WTC11 (cell line): ENCODE measurements at regions not wholly inside any gene's neighbourhood (a gene's known extent, or its start where the extent isn't known, plus 50 kb on each side); places are given as distances from the start of the nearest gene placed in this dataset.

Experiments
- ATAC-seq: fragments of 200-7000 bp; cut with Tn5 transposase; 2 replicates; pipeline ENCODE4 v1.10.0; 2021; ENCODE audit warnings: mild to moderate bottlenecking, moderate library complexity
- CTCF ChIA-PET: fragments of 300-600 bp; sonication (Branson Sonifier 250); formaldehyde crosslinking; loops from one replicate; lab custom pipeline; 2021; ENCODE audit warnings: antibody characterized with exemption; lab: Charles Lee
- POLR2A ChIA-PET: fragments of 350-600 bp; sonication (Branson Sonifier 250); formaldehyde crosslinking; loops from one replicate; lab custom pipeline; 2021; ENCODE audit warnings: antibody characterized with exemption; lab: Charles Lee
- DNase-seq: peaks from one replicate; pipeline ENCODE4 v3.0.0; 2021; ENCODE audit warnings: low spot score
- H3K27ac Mint-ChIP-seq: 2 replicates; pipeline ENCODE4 v1.8.0; 2021; ENCODE audit warnings: mixed read lengths
- H3K27me3 Mint-ChIP-seq: 2 replicates; pipeline ENCODE4 v1.8.0; 2021; ENCODE audit warnings: low read depth, mild to moderate bottlenecking, moderate library complexity, mixed read lengths
- H3K36me3 Mint-ChIP-seq: 2 replicates; pipeline ENCODE4 v1.8.0; 2021; ENCODE audit warnings: mixed read lengths
- H3K4me1 Mint-ChIP-seq: 2 replicates; pipeline ENCODE4 v1.8.0; 2022; ENCODE audit warnings: mixed read lengths
- H3K4me3 Mint-ChIP-seq: 2 replicates; pipeline ENCODE4 v1.8.0; 2021; ENCODE audit warnings: mild to moderate bottlenecking, moderate library complexity, mixed read lengths
- H3K9me3 Mint-ChIP-seq: 2 replicates; pipeline ENCODE4 v1.8.0; 2021; ENCODE audit warnings: mixed read lengths
- ATF1 ChIP-seq: sonication (generic); formaldehyde crosslinking; IDR thresholded peaks from 2 replicates; pipeline ENCODE4 v1.8.1; 2023; ENCODE audit warnings: mild to moderate bottlenecking, moderate library complexity, missing genetic modification reagents
- CBFB ChIP-seq: sonication (generic); formaldehyde crosslinking; IDR thresholded peaks from 2 replicates; pipeline ENCODE4 v1.8.1; 2022; ENCODE audit warnings: mild to moderate bottlenecking, low read depth, missing genetic modification reagents
- CDX4 ChIP-seq: fragments of 250-450 bp; sonication (Bioruptor Pico); IDR thresholded peaks from 2 replicates; pipeline ENCODE4 v1.9.0; 2021; ENCODE audit warnings: moderate library complexity, mild to moderate bottlenecking, inconsistent platforms, borderline replicate concordance
- CREM ChIP-seq: sonication (generic); formaldehyde crosslinking; IDR thresholded peaks from 2 replicates; pipeline ENCODE4 v1.8.1; 2022; ENCODE audit warnings: mild to moderate bottlenecking, missing genetic modification reagents, moderate library complexity
- ELF4 ChIP-seq: sonication (generic); formaldehyde crosslinking; IDR thresholded peaks from 2 replicates; pipeline ENCODE4 v1.8.1; 2022; ENCODE audit warnings: low read depth, mild to moderate bottlenecking, moderate library complexity, missing genetic modification reagents
- ESRRA ChIP-seq: sonication (generic); formaldehyde crosslinking; IDR thresholded peaks from 2 replicates; pipeline ENCODE4 v1.8.1; 2022; ENCODE audit warnings: mild to moderate bottlenecking, missing genetic modification reagents, borderline replicate concordance
- FOXP1 ChIP-seq: sonication (generic); formaldehyde crosslinking; IDR thresholded peaks from 2 replicates; pipeline ENCODE4 v1.8.0; 2022; ENCODE audit warnings: missing genetic modification reagents, mild to moderate bottlenecking, moderate library complexity, borderline replicate concordance
- GTF2I ChIP-seq: fragments of 250-450 bp; sonication (Bioruptor Pico); conservative IDR thresholded peaks from 2 replicates; pipeline ENCODE4 v1.4.0; 2021; ENCODE audit warnings: mild to moderate bottlenecking
- HMGA2 ChIP-seq: fragments of 250-450 bp; sonication (Bioruptor Pico); IDR thresholded peaks from 2 replicates; pipeline ENCODE4 v1.4.0; 2021; ENCODE audit warnings: mild to moderate bottlenecking, moderate library complexity
- IRF2 ChIP-seq: sonication (generic); formaldehyde crosslinking; IDR thresholded peaks from 2 replicates; pipeline ENCODE4 v1.8.0; 2022; ENCODE audit warnings: low read depth, missing genetic modification reagents, borderline replicate concordance
- NFYB ChIP-seq: sonication (generic); formaldehyde crosslinking; conservative IDR thresholded peaks from 2 replicates; pipeline ENCODE4 v1.8.0; 2022; ENCODE audit warnings: low read depth, missing genetic modification reagents
- NR1H2 ChIP-seq: sonication (generic); formaldehyde crosslinking; IDR thresholded peaks from 2 replicates; pipeline ENCODE4 v1.9.0; 2021; ENCODE audit warnings: mild to moderate bottlenecking, moderate library complexity, missing genetic modification reagents
- NR2C2 ChIP-seq: sonication (generic); formaldehyde crosslinking; IDR thresholded peaks from 2 replicates; pipeline ENCODE4 v1.8.0; 2022; ENCODE audit warnings: mild to moderate bottlenecking, missing genetic modification reagents
- OVOL2 ChIP-seq: fragments of 250-450 bp; sonication (Bioruptor Pico); IDR thresholded peaks from 2 replicates; pipeline ENCODE4 v1.9.0; 2021; ENCODE audit warnings: mild to moderate bottlenecking, borderline replicate concordance
- SMAD3 ChIP-seq: sonication (generic); formaldehyde crosslinking; IDR thresholded peaks from 2 replicates; pipeline ENCODE4 v1.8.0; 2022; ENCODE audit warnings: missing genetic modification reagents, mild to moderate bottlenecking, borderline replicate concordance
- SP1 ChIP-seq: sonication (generic); formaldehyde crosslinking; conservative IDR thresholded peaks from 2 replicates; pipeline ENCODE4 v1.8.1; 2022; ENCODE audit warnings: missing genetic modification reagents
- ZNF138 ChIP-seq: sonication (generic); formaldehyde crosslinking; conservative IDR thresholded peaks from 2 replicates; pipeline ENCODE4 v1.8.1; 2022; ENCODE audit warnings: mild to moderate bottlenecking, moderate library complexity, missing genetic modification reagents
- ZNF219 ChIP-seq: sonication (generic); formaldehyde crosslinking; IDR thresholded peaks from 2 replicates; pipeline ENCODE4 v1.8.0; 2023; ENCODE audit warnings: missing genetic modification reagents, mild to moderate bottlenecking, borderline replicate concordance
- ZNF232 ChIP-seq: sonication (generic); formaldehyde crosslinking; IDR thresholded peaks from 2 replicates; pipeline ENCODE4 v1.8.0; 2022; ENCODE audit warnings: mild to moderate bottlenecking, missing genetic modification reagents
- ZNF317 ChIP-seq: sonication (generic); formaldehyde crosslinking; IDR thresholded peaks from 2 replicates; pipeline ENCODE4 v1.8.1; 2023; ENCODE audit warnings: low read depth, mild to moderate bottlenecking, moderate library complexity, missing genetic modification reagents, borderline replicate concordance
- TF ChIP-seq, protein P1 (sequence below): sonication (generic); formaldehyde crosslinking; IDR thresholded peaks from 2 replicates; pipeline ENCODE4 v1.8.1; 2023; ENCODE audit warnings: mild to moderate bottlenecking, missing genetic modification reagents
- TF ChIP-seq, protein P2 (sequence below): sonication (generic); formaldehyde crosslinking; IDR thresholded peaks from 2 replicates; pipeline ENCODE4 v1.8.1; 2023; ENCODE audit warnings: mild to moderate bottlenecking, missing genetic modification reagents, borderline replicate concordance
- TF ChIP-seq, protein P3 (sequence below): fragments of 250-450 bp; sonication (Bioruptor Pico); IDR thresholded peaks from 2 replicates; pipeline ENCODE4 v2.1.2; 2022; ENCODE audit warnings: mild to moderate bottlenecking, moderate library complexity
- TF ChIP-seq, protein P4 (sequence below): sonication (generic); formaldehyde crosslinking; conservative IDR thresholded peaks from 2 replicates; pipeline ENCODE4 v1.8.1; 2022; ENCODE audit warnings: mild to moderate bottlenecking, missing genetic modification reagents

DNA sequence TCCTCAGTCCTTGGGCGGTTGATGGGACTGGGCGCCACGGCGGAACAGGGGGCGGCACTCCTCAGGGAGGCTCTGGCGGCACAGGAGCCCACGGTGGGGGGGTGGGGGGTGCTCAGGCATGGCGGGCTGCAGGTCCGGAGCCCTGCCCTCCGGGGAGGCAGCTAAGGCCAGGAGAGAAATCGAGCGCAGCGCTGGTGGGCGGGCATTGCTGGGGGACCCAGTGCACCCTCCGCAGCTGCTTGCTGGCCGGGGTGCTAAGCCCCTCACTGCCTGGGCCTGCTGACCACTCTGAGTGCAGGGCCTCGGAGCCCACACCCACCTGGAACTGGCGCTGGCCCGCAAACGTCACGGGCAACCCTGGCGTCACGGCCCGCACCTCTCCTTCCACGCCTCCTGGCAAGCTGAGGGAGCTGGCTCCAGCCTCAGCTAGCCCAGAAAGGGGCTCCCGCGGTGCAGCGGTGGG, 164.9 kb upstream of the AGA start:
- no peak for ATAC-seq
- H3K4me3 Mint-ChIP-seq: no peak overlapping the region
- H3K27me3 Mint-ChIP-seq: no peaks in the 10 kb centered on the region
- H3K27ac Mint-ChIP-seq: no peak overlapping the region
- H3K4me1 Mint-ChIP-seq: peaks cover 31% of the 10 kb centered on the region
- peaks cover 12% of the 10 kb centered on the region for H3K36me3 Mint-ChIP-seq
- no peak for DNase-seq
- peaks cover 25% of the 10 kb centered on the region for H3K9me3 Mint-ChIP-seq
- ChIA-PET CTCF (interaction anchor here (0.5 kb wide), 1 partner anchor 496 kb away, joined by 3 read pairs; no protein-coding TSS in a partner anchor), POLR2A (no interaction called here)
- no peak for TF ChIP-seq ATF1 (CRISPR knock-in tag)
- TF ChIP-seq ESRRA (CRISPR knock-in tag): no peak

DNA sequence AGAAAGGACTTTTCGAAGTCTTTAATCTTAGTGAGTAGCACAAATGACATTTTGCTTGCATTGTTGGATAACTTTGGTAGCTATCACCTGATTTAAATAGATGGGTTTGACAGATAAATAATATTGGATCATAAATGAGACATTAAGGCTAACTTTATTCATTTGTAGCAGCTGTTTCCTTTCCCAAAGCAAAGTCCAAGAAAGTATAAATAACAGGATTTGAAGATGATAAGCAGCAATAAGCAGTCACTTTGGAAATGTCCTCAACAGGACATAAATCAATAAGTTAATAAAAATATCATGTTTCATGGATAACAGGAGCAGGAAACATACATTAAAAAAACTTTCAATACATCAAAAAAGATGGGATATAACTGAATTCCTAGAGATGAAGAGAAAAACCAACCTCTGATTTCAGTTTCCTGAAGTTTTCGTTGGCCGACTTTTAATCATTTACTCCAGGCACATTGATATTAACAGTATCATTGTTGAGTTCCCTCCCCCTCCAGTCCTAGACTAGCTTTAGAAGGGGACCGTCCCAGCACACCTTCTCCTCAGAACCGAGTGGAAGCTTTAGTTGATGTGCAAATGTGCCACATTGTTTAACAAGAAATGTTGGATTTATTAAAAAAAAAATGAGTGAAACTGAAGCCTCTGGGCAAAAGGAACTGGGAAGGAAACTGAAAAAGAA, 169.9 kb upstream of the AGA start:
- Mint-ChIP-seq H3K4me3 (no peak overlapping the region), H3K9me3 (0 out of 2 replicates have a peak, but pooled peaks cover 4% of the 10 kb centered on the region), H3K4me1 (peaks cover 47% of the 10 kb centered on the region), H3K27me3 (no peaks in the 10 kb centered on the region), H3K27ac (no peak overlapping the region; the same call in 1 of the 2 replicates), H3K36me3 (no peaks in the 10 kb centered on the region)
- no peak for ATAC-seq
- DNase-seq: no peak
- TF ChIP-seq, protein P1, sequence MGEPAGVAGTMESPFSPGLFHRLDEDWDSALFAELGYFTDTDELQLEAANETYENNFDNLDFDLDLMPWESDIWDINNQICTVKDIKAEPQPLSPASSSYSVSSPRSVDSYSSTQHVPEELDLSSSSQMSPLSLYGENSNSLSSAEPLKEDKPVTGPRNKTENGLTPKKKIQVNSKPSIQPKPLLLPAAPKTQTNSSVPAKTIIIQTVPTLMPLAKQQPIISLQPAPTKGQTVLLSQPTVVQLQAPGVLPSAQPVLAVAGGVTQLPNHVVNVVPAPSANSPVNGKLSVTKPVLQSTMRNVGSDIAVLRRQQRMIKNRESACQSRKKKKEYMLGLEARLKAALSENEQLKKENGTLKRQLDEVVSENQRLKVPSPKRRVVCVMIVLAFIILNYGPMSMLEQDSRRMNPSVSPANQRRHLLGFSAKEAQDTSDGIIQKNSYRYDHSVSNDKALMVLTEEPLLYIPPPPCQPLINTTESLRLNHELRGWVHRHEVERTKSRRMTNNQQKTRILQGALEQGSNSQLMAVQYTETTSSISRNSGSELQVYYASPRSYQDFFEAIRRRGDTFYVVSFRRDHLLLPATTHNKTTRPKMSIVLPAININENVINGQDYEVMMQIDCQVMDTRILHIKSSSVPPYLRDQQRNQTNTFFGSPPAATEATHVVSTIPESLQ (CRISPR knock-in tag): no peak
- no peak for TF ChIP-seq OVOL2
- no peak for TF ChIP-seq NR2C2 (CRISPR knock-in tag)
- TF ChIP-seq ZNF317 (CRISPR knock-in tag): no peak
- no peak for TF ChIP-seq IRF2 (CRISPR knock-in tag)
- TF ChIP-seq NR1H2: no peak
- TF ChIP-seq GTF2I (CRISPR knock-in tag): no peak
- no peak for TF ChIP-seq CREM
- TF ChIP-seq, protein P2, sequence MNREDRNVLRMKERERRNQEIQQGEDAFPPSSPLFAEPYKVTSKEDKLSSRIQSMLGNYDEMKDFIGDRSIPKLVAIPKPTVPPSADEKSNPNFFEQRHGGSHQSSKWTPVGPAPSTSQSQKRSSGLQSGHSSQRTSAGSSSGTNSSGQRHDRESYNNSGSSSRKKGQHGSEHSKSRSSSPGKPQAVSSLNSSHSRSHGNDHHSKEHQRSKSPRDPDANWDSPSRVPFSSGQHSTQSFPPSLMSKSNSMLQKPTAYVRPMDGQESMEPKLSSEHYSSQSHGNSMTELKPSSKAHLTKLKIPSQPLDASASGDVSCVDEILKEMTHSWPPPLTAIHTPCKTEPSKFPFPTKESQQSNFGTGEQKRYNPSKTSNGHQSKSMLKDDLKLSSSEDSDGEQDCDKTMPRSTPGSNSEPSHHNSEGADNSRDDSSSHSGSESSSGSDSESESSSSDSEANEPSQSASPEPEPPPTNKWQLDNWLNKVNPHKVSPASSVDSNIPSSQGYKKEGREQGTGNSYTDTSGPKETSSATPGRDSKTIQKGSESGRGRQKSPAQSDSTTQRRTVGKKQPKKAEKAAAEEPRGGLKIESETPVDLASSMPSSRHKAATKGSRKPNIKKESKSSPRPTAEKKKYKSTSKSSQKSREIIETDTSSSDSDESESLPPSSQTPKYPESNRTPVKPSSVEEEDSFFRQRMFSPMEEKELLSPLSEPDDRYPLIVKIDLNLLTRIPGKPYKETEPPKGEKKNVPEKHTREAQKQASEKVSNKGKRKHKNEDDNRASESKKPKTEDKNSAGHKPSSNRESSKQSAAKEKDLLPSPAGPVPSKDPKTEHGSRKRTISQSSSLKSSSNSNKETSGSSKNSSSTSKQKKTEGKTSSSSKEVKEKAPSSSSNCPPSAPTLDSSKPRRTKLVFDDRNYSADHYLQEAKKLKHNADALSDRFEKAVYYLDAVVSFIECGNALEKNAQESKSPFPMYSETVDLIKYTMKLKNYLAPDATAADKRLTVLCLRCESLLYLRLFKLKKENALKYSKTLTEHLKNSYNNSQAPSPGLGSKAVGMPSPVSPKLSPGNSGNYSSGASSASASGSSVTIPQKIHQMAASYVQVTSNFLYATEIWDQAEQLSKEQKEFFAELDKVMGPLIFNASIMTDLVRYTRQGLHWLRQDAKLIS: no peak
- no peak for TF ChIP-seq CBFB (CRISPR knock-in tag)
- POLR2A ChIA-PET: no interaction called here
- CTCF ChIA-PET: no interaction called here

- CTCF ChIA-PET: no interaction called here
- no peaks in the 10 kb centered on the region for H3K36me3 Mint-ChIP-seq
- no peak overlapping the region for H3K27ac Mint-ChIP-seq
- TF ChIP-seq ZNF232 (CRISPR knock-in tag) (no peak), ELF4 (CRISPR knock-in tag) (no peak), ESRRA (CRISPR knock-in tag) (no peak), ZNF138 (CRISPR knock-in tag) (no peak), FOXP1 (no peak), SP1 (no peak), HMGA2 (CRISPR knock-in tag) (no peak), ZNF219 (CRISPR knock-in tag) (no peak), CDX4 (CRISPR knock-in tag) (no peak), SMAD3 (CRISPR knock-in tag) (no peak), NFYB (no peak), CBFB (CRISPR knock-in tag) (no peak)
- TF ChIP-seq, protein P3, sequence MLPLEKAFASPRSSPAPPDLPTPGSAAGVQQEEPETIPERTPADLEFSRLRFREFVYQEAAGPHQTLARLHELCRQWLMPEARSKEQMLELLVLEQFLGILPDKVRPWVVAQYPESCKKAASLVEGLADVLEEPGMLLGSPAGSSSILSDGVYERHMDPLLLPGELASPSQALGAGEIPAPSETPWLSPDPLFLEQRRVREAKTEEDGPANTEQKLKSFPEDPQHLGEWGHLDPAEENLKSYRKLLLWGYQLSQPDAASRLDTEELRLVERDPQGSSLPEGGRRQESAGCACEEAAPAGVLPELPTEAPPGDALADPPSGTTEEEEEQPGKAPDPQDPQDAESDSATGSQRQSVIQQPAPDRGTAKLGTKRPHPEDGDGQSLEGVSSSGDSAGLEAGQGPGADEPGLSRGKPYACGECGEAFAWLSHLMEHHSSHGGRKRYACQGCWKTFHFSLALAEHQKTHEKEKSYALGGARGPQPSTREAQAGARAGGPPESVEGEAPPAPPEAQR (CRISPR knock-in tag): no peak
- TF ChIP-seq, protein P4, sequence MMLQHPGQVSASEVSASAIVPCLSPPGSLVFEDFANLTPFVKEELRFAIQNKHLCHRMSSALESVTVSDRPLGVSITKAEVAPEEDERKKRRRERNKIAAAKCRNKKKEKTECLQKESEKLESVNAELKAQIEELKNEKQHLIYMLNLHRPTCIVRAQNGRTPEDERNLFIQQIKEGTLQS (CRISPR knock-in tag): no peak
Measured at GRCh38 chr4:177612684-177613083, 170.4 kb upstream of the AGA start.

More at GRCh38 chr4:177612684-177613083, 170.4 kb upstream of the AGA start:
- no peak for ATAC-seq
- no peak overlapping the region for H3K4me3 Mint-ChIP-seq
- H3K27me3 Mint-ChIP-seq: no peaks in the 10 kb centered on the region
- no peak for DNase-seq
- H3K9me3 Mint-ChIP-seq: 0 out of 2 replicates have a peak, but pooled peaks cover under 1% of the 10 kb centered on the region
- peaks cover 47% of the 10 kb centered on the region for H3K4me1 Mint-ChIP-seq
- POLR2A ChIA-PET: no interaction called here
